WI38 (cell line): ENCODE measurements at regions not wholly inside any gene's neighbourhood (a gene's known extent, or its start where the extent isn't known, plus 50 kb on each side); places are given as distances from the start of the nearest gene placed in this dataset.

ENCODE experiments used
- H3K4me3 ChIP-seq: 2 replicates; pipeline ENCODE4 v1.5.1; 2011; ENCODE audit warnings: low read depth, mild to moderate bottlenecking, control low read depth, low read length
- TF ChIP-seq, protein P1 (sequence below): IDR thresholded peaks from 2 replicates; pipeline ENCODE4 v1.5.1; 2012; ENCODE audit warnings: low read depth, mild to moderate bottlenecking, control low read depth, low read length

DNA sequence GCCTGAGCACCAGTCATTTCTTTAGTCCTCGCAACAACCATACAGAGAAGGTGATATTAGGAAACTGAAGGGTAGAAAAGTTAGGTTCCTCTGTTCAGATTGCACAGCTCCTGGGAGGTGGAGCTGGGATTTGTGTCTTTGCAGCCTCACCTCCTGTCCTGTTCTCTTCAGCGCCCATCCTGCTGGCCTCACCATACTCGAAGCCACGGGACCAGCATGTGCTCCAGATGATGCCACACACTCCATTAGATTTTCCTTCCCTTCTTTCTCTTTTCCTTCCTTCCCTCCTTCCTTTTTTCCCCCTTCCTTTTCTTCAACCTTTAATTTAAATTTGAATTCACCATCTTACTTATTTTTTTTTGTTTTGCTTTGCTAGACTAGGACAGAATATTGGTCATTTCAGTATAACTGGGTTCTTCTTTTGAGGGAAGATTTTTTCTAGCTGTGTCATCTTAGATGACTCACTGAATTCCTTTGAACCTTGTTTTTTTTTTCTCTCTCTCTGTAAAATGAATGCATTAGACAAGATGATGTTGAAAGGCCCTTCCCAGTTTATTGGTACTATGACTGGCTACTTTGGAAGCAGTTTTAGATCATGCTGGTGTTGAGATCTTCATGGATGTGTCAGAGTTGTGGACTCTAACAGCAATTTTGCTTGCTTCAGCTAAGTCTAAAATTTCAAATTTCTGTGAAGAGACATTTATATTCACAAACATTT lies 662.5 kb upstream of the TENM4 start:
- TF ChIP-seq, protein P1, sequence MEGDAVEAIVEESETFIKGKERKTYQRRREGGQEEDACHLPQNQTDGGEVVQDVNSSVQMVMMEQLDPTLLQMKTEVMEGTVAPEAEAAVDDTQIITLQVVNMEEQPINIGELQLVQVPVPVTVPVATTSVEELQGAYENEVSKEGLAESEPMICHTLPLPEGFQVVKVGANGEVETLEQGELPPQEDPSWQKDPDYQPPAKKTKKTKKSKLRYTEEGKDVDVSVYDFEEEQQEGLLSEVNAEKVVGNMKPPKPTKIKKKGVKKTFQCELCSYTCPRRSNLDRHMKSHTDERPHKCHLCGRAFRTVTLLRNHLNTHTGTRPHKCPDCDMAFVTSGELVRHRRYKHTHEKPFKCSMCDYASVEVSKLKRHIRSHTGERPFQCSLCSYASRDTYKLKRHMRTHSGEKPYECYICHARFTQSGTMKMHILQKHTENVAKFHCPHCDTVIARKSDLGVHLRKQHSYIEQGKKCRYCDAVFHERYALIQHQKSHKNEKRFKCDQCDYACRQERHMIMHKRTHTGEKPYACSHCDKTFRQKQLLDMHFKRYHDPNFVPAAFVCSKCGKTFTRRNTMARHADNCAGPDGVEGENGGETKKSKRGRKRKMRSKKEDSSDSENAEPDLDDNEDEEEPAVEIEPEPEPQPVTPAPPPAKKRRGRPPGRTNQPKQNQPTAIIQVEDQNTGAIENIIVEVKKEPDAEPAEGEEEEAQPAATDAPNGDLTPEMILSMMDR, result no peak
- no peak overlapping the region for H3K4me3 ChIP-seq

DNA sequence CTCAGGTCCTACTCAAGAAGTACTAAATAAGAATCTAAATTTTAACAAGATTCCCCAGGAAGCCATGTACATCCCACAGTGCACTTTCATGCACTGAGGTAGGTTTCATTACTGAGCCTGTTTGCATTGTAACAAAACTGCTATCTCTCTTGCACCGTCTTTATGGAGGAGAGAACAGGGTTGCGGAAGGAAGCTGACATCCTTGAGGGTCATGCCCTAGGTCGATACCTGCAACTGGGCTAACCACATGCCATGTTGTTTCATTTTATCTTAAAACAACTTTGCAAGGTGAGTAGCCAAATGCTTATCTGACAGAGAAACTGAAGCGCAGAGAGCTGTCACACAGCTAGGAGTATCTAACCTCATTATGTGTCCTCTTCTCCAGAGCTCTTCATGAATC lies 656.3 kb upstream of the TENM4 start:
- TF ChIP-seq, protein P1, result no peak
- H3K4me3 ChIP-seq, result no peak overlapping the region

DNA sequence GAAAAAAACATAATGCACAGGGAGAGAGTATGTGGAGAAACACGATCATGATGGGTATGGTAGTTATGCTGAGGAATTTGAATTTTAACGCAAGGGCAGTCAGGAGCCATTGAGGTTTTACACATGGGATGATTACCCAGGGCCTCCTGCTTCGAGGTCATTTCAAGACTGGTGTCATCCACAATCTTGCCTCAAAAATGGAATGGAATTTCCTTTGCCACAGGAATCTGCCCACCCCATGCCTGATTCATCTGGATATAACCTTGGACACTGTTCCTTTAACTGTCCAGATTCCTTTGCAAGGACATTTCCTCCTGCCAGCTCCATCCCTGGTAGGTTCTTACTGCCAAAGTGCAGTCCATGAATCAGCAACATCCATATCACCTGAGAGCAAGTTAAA lies 655.9 kb upstream of the TENM4 start:
- TF ChIP-seq, protein P1, result no peak
- no peak overlapping the region for H3K4me3 ChIP-seq

DNA sequence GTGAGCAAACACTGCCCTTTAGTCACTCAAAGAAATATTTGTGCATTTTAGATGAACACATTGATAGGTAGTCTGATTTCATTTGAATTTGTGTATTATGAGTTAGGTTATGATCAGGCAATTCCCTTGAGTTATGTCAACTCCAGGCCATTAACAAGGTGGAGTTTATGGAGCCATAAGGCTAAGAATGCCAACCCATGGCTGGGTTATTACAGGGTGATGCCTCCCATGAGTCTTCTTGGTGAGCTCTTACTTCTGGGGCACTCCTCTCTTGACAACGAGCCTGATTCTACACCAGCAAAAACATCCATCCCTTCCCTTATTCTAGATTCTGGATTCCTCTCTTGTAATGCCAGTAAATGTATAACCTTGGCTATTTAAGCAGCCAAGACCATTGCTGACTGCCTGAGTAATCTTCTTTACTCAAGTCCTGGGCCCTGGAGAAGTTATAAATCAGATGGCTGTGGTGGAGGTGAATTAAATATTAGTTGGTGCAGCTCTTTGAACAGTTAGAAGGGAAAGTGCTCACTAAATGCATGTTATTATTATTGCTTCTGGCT lies 645.7 kb upstream of the TENM4 start:
- H3K4me3 ChIP-seq, result no peak overlapping the region
- TF ChIP-seq, protein P1, result no peak

DNA sequence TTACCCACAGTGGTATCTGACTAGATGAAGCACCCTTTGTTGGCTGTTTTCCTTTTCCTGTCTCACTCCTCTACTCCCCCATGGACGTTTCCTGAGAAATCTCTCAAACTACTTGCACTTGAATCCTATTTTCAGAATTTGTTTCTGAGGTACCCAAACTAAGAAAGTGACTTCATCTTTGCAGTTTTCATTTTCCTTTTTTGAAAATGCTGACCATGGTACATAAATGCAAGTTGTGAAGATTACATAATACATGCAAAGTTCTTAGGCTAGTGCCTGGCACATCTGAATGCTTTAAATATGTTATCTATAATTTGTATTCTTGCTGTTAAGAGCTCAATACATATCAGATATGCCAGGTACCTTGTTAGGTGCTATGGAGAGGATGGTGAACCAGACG lies 644.7 kb upstream of the TENM4 start:
- no peak overlapping the region for H3K4me3 ChIP-seq
- TF ChIP-seq, protein P1, result no peak

DNA sequence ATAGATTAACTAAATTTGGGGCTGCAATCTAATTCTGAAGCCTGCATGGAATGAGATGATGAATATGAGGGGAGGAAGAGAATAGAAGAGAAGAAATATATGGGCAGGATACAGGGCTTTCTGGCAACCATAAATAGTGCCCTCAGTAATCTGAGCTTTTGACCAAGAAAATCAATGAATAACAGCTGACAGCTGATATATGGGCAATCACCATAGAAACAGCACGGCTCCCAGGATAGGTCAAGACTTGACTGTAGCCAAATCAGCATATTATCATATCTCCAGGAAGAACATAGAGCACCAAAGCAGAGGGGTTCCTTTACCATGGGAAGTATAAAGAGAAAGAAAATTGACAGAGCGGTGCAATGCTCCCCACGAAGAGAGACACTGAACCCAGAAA lies 643.8 kb upstream of the TENM4 start:
- TF ChIP-seq, protein P1, result no peak
- no peak overlapping the region for H3K4me3 ChIP-seq

DNA sequence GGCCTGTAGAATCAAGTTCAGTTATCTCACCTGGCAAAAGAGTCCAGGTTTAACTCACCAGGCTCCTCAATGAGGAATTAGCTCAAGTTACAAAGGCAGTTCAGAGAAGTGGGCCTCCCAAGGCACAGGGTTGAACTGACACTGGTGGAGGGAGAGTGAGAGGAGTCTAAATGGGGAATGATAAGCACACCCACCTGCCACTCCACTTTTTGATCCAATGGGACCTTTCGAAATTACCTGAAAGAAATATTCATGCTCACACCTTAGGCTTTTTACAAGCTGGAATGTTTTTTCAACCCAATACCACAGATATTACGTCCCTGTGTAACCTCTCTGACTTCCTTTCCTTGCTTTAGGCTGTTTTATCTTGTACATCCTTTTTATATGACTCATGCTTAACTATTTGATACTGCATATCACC lies 642.7 kb upstream of the TENM4 start:
- TF ChIP-seq, protein P1, result no peak
- no peak overlapping the region for H3K4me3 ChIP-seq
